CD4-positive, alpha-beta T cell treated with Interleukin-17A for 1 hour (primary cell): ENCODE measurements at regions not wholly inside any gene's neighbourhood (a gene's known extent, or its start where the extent isn't known, plus 50 kb on each side); places are given as distances from the start of the nearest gene placed in this dataset.

Source experiments
- DNase-seq: peaks from one replicate; pipeline ENCODE4 v3.0.0-alpha.2; 2020

DNA sequence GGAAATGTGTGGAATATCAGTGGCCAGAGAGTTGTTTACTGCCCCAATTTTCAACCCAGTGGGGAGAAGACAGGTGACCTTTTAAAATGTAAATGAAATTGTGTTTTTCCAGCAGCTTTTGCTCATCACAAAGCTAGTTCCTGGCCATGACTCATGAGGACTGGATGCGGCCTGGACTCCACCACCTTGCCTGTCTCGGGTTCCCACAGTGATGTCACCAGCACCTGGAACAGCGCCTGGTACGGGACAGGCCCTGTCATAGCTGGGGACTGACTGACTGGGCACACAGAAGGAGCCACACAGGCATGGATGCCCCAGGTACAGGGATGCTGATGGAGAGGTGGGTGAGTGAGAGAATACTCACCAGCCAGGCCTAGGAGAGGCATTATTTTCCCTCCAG lies 277.1 kb downstream of the AJAP1 start:
- no peak for DNase-seq

DNA sequence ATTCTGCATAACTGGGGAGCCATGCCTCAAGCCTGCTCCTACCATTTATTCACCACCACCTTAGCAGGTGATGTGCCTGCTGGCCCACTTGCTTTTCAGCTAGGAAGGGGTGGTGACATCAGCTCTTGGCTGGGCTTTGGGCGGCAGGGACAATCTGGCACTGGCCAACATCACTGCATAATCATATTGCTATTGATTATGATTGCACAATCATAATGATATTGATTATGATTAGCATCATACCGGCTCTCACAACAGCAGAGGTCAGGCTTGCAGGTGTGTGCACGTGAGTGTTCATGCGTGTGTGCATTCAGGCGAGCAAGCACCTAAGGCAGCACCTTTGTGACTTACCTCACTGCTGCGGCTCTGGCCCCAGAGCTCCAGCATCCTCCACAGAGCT lies 273.8 kb downstream of the AJAP1 start:
- no peak for DNase-seq

DNA sequence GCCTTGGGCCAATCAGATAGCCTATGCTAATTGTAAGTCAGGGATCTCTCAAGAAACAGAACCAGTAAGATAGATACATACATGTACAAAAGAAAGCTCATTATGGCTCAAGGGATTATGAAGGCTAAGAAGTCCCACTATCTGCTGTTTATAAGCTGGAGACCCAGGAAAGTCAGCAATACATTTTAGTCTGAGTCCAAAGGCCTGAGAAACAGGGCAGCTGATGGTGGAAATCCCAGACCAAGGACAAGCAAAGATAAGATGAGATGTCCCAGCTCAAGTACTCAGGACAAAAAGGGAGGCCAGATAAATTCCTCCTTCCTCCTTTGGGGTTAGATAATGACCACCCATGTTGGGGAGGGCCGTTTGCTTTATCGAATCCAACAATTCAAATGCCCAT lies 269.9 kb downstream of the AJAP1 start:
- DNase-seq = no peak

DNA sequence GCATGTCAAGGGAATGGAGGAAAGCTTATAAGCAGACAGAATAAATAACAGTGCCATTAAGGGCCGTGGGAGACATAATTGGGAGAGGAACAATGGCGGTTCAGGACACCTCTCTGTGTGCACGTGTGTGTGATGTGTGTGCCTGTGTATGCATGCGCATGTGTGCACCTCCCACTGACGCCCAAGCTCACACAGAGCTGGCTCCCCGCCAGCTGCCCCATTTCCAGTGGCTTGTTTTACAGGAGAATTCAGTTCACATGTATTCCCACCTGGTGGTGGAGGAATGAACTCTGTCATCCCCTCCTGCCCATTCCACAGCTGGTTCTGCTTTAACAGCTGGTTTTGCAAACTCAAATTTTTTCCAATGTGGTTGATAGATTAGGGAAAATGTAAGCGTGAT lies 262.2 kb downstream of the AJAP1 start:
- DNase-seq = no peak

DNA sequence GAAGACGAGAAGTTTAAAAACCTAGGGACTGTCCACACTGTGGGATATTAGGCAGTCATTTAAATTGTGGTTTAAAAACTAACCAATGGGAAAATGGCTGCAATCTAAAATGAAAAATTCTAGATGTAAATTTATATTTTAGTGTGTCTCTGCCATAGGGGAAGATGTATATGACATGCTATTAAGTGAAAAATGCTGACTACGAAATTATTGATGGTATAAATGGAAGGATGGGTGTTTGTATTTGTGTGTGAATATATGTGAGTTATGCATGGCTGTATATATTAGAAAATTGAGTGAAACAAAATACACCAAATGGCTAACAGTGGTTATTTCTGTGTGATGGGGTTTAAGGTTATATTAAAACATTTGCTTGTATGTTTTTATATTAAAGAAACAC lies 260.7 kb downstream of the AJAP1 start:
- no peak for DNase-seq

DNA sequence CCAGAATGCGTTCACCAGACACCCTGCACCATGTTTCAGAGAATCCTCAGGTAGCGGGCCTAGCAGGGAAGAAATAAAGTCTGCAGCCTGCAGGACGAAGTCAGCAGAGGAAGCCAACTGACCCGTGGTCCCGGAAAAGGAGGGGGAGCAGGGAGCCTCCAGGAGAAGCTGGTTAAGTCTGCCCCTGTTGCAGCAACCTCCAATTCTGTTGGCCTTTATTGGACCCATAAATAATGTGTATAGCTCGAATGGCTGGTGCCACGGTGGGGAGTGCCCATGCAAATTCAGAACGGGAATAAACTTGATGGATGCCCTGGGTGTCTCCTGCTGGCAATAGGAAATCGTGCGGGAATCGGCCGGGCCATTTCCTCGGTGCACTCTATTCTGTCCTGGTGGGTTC lies 254.1 kb downstream of the AJAP1 start:
- DNase-seq = no peak

DNA sequence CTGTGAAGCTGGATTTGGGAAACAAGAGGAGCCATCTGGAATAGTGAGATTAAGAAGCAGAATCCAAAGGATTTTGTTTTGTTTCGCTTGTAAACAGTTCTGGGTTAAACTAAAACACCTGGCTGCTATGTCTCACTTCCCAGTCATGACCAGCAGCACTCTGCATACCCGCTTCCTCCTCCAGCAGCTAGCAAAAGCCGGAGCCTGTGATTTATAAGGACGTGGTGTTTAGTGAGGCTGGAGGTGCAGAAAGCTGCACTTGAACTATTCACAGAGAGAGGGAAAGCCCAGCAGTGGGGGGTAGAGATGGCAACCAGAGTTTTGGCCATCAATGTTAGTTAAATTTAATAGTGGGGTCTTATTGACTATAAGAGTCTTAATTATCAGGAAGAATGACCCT lies 240.2 kb downstream of the AJAP1 start:
- no peak for DNase-seq

DNA sequence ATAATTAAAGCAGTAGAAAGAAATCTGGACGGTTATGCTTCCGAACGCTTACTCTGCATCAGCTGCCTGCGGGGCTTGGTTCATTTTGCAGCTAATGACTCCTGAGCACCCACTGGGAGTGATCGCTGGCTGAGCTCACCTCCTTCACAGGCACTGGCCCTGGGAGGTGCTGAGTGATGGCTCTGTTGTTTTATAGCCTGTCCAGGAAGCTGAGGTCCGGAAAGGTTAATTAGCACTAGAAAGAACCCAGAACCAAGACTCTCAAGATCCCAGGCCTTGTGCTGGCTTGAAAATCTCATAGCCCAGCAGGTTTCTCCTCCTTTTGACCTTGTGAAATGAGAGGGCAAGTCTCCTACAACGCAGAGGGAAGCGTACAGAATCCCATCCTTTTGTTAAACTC lies 226.2 kb downstream of the AJAP1 start:
- DNase-seq = no peak

DNA sequence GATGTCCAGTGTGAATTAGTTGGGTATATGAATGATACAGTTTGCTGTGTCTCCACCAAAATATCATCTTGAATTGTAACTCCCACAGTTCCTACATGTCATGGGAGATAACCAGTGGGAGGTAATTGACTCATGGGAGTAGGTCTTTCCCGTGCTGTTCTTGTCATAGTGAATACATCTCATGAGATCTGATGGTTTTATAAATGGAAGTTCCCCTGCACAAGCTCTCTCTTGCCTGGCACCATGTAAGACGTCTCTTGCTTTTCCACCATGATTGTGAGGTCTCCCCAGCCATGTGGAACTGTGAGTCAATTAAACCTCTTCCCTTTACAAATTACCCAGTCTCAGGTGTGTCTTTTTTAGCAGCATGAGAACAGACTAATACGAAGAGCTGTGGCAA lies 223.0 kb downstream of the AJAP1 start:
- no peak for DNase-seq

DNA sequence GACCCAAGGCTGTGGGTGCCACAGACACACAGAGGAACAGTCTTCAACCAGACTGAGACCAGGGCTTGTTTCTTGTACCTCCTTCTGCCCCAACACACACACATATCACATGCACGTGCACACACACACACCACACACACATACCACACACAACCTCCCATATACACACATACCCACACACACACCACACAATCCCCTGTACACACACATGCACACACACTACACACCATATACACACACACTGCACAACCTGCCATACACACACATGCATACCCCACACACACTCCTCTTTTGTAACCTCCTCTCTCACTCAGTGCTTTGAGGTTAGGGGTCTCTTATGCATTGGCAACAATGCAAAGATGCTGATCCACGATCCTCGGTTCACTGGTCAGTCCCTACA lies 217.0 kb downstream of the AJAP1 start:
- DNase-seq = no peak

DNA sequence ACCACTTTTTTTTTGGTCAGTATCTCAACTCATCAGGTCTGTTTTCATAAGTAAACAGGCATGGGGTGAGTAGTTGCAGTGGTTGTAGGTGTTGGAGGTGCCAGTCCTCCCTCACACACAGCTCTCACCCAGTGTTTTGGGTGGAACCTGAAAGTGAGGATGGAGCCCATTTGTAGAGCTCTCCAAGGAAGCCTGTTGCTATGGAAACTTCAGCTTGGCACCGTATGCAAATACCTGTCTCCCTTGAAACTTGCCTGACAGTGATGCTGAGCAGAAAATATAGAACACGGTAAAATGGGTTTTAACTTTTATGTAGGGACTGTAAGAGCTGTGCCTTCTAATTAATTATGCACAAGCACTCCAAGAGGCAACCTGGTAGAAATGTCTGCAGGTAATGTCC lies 214.1 kb downstream of the AJAP1 start:
- DNase-seq = no peak

DNA sequence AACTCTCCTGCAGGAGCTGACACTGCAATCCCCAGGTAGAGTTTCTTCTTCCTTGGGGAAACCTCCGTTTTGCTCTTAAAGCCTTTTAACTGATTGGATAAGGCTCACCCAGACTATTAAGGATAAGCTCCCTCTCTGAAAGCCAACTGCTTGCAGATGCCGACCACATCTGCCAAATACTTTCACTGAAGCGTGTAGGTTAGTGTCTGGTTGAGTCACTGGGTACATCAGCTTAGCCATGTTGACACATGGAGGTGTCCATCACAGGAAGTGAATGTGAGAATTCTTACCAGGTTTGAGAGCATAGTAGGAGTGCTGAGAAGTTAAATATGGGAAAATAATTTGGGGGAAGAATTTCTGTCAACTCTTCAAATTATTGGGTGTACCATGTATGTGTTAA lies 202.0 kb downstream of the AJAP1 start:
- DNase-seq = no peak

DNA sequence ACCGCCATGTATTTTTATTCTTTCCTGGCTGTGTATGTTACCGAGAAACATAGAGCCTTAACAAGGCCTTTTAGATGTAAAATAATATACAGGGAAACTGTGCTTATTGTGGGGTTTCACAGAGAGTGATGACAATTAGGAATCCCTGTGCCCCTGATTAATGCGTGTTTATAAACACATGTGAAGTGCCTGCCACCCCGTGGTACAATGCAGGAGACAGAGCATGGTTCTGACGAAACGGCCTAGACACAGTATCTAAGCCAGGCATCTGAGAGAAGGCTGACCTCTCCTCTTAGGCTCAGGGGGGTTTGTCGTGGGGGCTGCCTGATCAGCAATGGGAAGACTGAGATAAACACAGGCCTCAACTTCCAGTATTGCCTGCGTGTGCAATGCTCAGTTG lies 200.0 kb downstream of the AJAP1 start:
- DNase-seq = no peak

DNA sequence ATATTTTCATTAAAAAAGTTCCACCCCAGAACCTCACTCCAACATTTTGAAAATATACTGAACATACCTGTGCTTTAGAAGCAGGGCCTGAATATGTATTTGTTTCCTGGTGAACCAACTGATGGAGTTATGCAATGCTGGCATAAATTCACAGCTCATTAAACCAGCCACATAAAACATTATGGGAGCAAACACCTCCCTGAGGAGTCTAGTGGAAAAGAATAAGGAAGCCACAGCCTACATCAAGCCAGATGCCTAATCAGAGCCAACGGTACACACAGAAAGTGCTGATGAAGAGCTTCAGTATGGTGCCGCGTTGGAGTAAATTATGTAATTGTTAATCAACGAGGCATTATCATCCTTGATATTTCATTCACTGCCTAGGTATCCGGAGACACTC lies 199.5 kb downstream of the AJAP1 start:
- no peak for DNase-seq

DNA sequence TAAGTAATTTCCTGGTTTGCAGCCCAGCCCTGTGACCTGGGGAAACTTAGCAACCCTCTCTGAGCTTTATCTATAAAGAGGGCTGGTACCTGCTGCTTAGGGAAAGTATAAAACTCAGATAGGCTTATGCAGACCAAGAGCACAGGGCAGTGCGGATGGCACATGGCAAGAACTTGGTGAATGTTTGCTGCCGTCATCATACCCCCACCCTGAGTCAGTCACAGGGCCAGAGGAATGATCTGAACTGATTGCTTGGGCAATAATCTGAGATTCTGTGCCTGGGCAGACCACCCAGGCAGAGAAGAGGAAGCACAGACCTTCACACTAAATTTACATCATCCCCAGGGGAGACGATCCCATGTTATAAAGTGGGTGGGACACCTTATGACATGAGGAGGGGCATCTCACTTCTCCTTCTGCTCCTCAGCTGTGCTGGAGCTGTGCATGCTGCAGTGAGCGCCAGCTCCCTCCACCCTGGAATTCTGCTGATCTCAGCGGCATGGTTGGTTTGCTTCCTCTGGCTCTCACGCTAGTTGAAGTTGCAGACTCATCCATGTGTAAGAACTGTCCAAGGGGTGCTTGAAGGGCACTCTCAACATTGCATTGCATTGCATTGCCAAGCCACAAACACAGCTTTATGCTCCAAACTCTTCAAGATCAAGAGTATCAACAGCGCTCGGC lies 197.1 kb downstream of the AJAP1 start:
- DNase-seq = no peak

DNA sequence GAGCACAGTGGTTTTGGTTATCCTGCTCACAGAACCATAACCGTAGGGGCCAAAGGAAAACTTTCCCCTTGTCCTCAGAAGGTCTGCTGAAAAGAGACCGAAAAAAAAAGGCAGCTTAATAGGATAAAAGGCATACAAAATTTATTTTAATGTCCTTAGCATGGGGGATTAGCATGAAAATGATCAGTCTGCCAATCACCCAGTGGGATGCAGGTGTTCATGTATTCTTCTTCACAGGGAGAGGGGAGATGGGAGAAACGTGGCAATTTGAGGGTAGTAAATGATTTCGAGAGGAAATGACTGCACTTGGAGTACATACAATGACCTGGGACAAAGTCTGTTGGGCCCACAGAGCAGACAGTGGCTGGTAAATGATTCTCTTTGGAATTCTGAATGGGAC lies 194.0 kb downstream of the AJAP1 start:
- no peak for DNase-seq

DNA sequence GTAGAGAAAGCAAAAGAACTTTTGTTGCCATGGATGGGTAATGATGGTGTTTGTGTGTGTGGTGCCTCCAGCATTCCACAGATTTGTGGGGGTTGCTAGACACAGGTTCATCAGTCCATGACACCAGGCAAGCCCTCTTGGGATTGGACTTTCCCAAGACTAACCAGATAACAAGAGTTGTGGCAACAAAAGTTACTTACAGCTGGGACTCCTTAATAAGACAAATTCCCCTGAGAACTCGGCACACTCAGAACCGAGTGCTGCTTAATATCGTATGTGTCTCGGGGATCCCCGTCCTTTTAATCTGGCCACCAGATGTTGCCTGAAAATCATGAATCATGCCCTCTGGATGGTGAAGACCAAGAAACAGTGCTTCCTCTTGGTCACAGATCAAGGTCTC lies 193.3 kb downstream of the AJAP1 start:
- DNase-seq = no peak
